Erythroblast (primary cell): ENCODE measurements at regions not wholly inside any gene's neighbourhood (a gene's known extent, or its start where the extent isn't known, plus 50 kb on each side); places are given as distances from the start of the nearest gene placed in this dataset.

Experiments used
- GATA1 ChIP-seq: IDR thresholded peaks from 2 replicates; pipeline ENCODE4 v1.6.1; 2011; ENCODE audit warnings: low read depth, mild to moderate bottlenecking, control low read depth, low read length, moderate library complexity
- POLR2A ChIP-seq: IDR thresholded peaks from 2 replicates; pipeline ENCODE4 v1.6.1; 2011; ENCODE audit warnings: mild to moderate bottlenecking, low read length

- TF ChIP-seq POLR2A (no peak), GATA1 (no peak)
Observed at GRCh38 chr2:187956906-187957534, 334.7 kb upstream of the GULP1 start.
